NOMO-1 (cell line): ENCODE measurements at regions not wholly inside any gene's neighbourhood (a gene's known extent, or its start where the extent isn't known, plus 50 kb on each side); places are given as distances from the start of the nearest gene placed in this dataset.
"Not testable (repeated sequence)": the region's sequence is repeated elsewhere in the genome, so short reads cannot be mapped to it uniquely, and the experiment has no call there.

Source experiments
- DNase-seq, 2 experiments: peaks; one replicate each; lab custom pipeline; 2025; ENCODE audit not compliant: unreplicated experiment in 2 of 2; lab: John Stamatoyannopoulos, UW

GRCh38 chr2:199575416-199575815 is 117.7 kb upstream of the SATB2 start:
- no peak for DNase-seq

GRCh38 chr2:199572571-199572970 is 114.8 kb upstream of the SATB2 start:
- no peak for DNase-seq

DNA sequence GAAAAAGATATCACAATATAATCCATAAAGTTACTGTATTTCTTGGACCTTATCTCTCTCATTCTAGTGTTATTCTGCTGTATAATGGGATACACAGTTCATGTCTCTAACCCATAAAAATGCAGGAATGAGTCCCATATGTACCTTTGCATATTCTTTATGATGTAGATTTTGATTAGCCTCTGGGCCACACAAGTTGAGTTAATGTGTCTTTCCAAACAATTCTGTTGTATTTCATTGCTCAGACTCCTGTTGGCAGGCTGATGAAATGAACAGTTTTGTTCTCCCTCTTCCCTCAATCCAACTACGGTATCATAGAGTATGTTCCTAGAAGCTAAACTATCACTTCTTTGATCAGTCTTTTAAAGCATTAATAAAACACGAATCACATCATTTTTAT is 113.2 kb upstream of the SATB2 start:
- DNase-seq: no peak

GRCh38 chr2:199569336-199569735 is 111.6 kb upstream of the SATB2 start:
- no peak for DNase-seq

GRCh38 chr2:199558156-199558555 is 100.4 kb upstream of the SATB2 start:
- DNase-seq: no peak

- DNase-seq: peak in 1 of 2 experiments; percentile 2
These were observed 99.0 kb upstream of the SATB2 start for GRCh38 chr2:199556527-199557285.

DNA sequence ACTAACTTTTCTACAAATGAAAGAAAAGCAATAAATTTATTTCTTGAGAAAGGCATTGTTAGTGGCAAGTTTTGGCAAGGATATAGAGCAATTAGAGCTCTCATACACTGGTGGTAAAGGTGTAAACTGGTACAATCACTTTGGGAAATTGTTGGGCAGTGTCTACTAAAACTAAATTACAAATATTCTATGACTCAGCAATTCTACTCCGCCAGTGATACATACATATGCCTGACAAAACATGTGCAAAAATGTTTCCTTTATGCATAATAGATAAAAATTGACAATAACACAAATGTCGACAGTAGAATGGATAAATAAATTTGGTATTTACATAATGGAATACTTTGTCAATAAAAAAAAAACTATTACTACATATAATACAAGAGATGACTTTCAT is 96.3 kb upstream of the SATB2 start:
- no peak for DNase-seq

- DNase-seq: no peak
These were observed 94.4 kb upstream of the SATB2 start for GRCh38 chr2:199552141-199552540.

DNA sequence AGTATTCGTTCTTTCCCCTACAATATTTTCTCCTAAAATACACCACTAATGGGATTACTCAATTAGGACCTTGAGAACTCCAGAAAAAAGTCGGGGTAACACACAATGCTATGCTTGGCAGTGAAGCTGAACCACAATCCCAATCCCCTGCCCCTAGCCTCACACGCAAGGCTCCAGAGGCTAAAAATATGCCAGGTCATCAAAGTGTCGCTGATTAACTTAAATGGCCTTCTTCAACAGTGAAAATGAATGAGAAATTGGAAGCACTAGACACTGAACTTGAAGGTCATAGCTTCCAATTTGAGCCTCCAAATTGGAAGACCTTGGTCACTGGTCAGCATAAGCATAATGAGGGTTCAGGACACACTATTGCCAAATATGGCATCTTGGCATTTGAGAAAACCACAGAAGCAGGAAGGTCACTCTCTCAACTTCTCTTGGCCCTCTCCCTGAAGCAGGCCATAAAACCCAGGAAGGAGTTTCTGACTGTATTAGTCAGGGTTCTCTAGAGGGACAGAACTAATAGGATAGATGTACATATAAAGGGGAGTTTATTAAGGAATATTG is 86.0 kb upstream of the SATB2 start:
- DNase-seq: no peak

GRCh38 chr2:199535445-199536177 is 77.9 kb upstream of the SATB2 start:
- no peak for DNase-seq

DNA sequence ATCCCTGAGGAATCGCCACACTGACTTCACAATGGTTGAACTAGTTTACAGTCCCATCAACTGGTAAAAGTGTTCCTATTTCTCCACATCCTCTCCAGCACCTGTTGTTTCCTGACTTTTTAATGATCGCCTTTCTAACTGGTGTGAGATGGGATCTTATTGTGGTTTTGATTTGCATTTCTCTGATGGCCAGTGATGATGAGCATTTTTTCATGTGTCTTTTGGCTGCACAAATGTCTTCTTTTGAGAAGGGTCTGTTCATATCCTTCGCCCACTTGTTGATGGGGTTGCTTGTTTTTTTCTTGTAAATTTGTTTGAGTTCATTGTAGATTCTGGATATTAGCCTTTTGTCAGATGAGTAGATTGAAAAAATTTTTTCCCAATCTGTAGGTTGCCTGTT is 76.1 kb upstream of the SATB2 start:
- DNase-seq: not testable (repeated sequence)

DNA sequence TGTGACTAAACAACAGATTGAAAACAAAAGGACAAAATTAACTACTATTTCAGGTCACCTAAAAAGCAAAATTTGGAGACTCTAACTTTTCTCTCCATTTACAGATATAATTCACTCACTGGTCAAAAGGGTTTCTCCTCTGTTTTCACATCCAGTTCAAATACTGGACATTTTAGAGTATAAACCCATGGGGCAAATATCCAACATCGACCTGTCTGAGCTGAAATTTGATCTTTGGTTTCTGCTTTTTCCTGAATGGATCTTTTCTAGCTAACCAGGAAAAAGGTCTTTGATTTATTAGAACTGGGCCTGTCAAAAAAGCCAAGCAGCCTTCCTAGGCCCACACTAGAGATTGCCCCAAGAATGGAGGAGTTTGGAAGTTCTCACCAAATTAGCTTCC is 69.3 kb upstream of the SATB2 start:
- no peak for DNase-seq

DNA sequence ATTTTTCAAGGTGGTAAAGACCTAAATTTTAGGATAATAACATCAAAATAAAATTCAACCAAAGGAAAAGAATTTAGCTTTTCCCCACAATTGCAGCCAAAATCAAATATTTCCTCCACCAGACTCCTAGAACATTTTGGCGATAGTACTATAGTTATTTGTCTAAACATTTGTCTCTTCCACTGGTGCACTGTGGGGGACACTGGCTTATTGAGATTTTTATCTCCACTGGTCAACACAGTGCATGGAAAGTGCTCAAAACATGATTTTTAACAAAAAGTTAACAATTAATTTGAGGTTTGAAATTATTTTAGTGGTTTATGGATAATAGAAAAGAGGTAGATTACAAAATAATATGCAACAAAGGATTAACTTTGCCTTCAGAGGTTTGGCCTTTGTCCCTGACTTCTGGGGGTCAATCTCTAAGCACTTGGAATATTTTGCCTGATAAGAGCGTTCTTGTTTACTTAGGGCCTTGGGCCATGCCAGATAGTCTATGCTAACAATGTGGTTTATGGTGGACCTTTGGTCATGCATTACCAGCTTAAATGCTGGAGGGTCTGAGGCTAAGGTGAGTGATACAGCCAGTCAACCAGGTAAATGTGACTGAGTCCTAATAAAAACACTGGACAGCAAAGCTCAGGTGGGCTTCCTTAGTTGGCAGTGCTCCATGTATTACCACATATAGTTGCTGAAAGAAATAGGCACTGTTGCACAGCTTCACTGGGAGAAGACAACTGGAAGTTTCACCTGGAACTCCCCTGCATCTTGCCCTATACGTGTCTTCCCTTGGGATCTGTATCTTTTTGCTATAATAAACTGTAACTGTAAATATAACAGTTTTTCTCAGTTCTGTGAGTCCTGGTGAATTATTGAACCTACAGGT is 67.2 kb upstream of the SATB2 start:
- no peak for DNase-seq

DNA sequence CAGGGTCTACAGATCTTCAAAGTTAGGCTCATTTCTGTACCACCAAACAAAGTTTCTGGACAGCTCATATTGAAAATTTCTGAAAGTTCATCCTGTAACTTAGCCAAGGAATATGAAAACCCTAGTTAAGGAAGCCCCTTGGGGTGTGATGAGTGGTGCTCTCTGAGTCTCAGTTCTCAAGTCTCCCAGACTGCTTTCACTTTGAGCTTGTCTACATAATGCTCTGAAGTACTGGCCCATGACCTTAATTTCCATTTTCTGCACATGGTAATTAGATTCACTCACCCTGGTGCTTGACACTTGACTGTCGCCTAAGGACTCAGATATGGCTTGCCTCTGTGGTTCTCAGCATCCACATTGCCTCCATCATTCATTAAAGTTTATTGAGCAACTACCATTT is 51.7 kb upstream of the SATB2 start:
- no peak for DNase-seq
